ENCODE measurements at regions not wholly inside any gene's neighbourhood (a gene's known extent, or its start where the extent isn't known, plus 50 kb on each side); places are given as distances from the start of the nearest gene placed in this dataset.

DNA sequence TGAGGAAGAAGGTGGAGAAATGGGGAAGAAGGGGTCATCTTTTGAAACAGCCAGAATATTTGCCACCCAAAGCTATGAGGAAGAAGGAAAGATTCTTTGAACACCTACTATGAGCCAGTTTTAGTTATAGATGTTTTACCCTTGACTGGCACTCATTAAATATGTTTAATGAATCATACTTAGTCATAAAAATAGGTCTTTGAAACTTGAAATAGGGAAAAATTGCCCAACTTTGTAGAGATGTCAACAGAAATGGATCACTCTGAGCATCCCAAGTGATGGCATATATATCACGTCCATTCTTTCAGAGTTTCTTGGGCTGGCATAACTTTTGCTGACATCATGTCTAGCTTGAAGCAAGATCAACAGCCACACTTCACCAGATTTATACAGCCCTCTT, 263.5 kb downstream of the RPAP3 start:
- TF ChIP-seq CTCF (conservative IDR thresholded peaks at IDR 0.05; ENCODE audit: low read depth, low read length) (no peak), EZH2 (IDR thresholded peaks at IDR 0.05; ENCODE audit: borderline replicate concordance, low read depth, low read length, poor library complexity, severe bottlenecking) (no peak)
